Uterus (tissue), 3 donors: ENCODE measurements at regions not wholly inside any gene's neighbourhood (a gene's known extent, or its start where the extent isn't known, plus 50 kb on each side); places are given as distances from the start of the nearest gene placed in this dataset.

Experiments used
- DNase-seq, 2 donors: peaks; one replicate each; pipeline ENCODE4 v3.0.0-alpha.2; 2019 to 2020
- H3K27ac ChIP-seq, 2 donors: fragments of 200-600 bp; sonication (generic); 1 replicate in 1 of 2; 2 replicates in 1 of 2; pipeline ENCODE4 v1.5.1; 2016 to 2018
- H3K27me3 ChIP-seq, 2 donors: fragments of 200-600 bp; sonication (generic); one replicate each; pipeline ENCODE4 v1.5.1; 2018 to 2019; ENCODE audit warnings: control low read depth in 1 of 2
- H3K36me3 ChIP-seq, 2 donors: fragments of 200-600 bp; sonication (generic); one replicate each; pipeline ENCODE4 v1.5.1; 2019; ENCODE audit warnings: control low read depth in 1 of 2
- H3K4me1 ChIP-seq, 2 donors: fragments of 200-600 bp; sonication (generic); one replicate each; pipeline ENCODE4 v1.5.1; 2018 to 2019; ENCODE audit warnings: control low read depth in 1 of 2
- H3K4me3 ChIP-seq, 2 donors: fragments of 200-600 bp; sonication (generic); 1 replicate in 1 of 2; 2 replicates in 1 of 2; pipeline ENCODE4 v1.5.1; 2018 to 2019; ENCODE audit warnings: mild to moderate bottlenecking in 1 of 2
- H3K9me3 ChIP-seq, 2 donors: fragments of 200-600 bp; sonication (generic); one replicate each; pipeline ENCODE4 v1.5.1; 2019; ENCODE audit warnings: control low read depth in 1 of 2
- POLR2A ChIP-seq, 2 donors: fragments of 450-650 bp; IDR thresholded peaks; one replicate each; pipeline ENCODE4 v1.6.1; 2016; ENCODE audit warnings: antibody characterized with exemption in 2 of 2, mild to moderate bottlenecking in 1 of 2, moderate library complexity in 1 of 2
- intact Hi-C: fragments of 100-400 bp; cut with DNase I; formaldehyde crosslinking; loops from one replicate; pipeline ENCODE4 v1.15.1; 2023; ENCODE audit warnings: low total_unique reads
- TF ChIP-seq, protein P1 (sequence below), 4 experiments: fragments of 200-600 bp in 2 of 4; fragments of 450-650 bp in 2 of 4; sonication (generic) in 2 of 4; IDR thresholded peaks; one replicate each; pipeline ENCODE4 v1.5.1; 2016 to 2019; ENCODE audit warnings: antibody characterized with exemption in 4 of 4, mild to moderate bottlenecking in 2 of 4, moderate library complexity in 1 of 4
- donor health status: DM: yes; HTN: yes; CAD: no.

DNA sequence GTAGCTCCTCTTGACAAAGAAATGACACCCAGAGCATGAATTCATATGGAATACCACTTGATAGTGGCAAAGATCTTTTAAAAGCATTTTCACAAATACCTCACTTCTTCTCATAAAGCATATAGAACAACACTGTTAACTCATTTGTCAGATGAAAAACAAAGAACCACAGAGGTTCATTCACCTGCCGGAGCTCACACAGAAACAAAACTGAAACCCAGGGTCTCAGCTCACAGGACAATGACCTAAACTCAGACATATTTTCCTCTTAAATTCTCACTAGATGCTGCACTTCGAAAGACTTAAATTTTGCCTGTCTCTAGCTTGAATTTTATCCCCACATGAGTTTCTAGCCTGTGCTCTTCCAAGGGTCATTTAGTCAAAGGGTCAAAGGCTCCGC lies 339.0 kb downstream of the KCNN2 start:
- H3K9me3 ChIP-seq = no peaks in the 10 kb centered on the region
- no peak overlapping the region for H3K27ac ChIP-seq
- no peak for TF ChIP-seq POLR2A (IDR thresholded peaks at IDR 0.05)
- TF ChIP-seq, protein P1, sequence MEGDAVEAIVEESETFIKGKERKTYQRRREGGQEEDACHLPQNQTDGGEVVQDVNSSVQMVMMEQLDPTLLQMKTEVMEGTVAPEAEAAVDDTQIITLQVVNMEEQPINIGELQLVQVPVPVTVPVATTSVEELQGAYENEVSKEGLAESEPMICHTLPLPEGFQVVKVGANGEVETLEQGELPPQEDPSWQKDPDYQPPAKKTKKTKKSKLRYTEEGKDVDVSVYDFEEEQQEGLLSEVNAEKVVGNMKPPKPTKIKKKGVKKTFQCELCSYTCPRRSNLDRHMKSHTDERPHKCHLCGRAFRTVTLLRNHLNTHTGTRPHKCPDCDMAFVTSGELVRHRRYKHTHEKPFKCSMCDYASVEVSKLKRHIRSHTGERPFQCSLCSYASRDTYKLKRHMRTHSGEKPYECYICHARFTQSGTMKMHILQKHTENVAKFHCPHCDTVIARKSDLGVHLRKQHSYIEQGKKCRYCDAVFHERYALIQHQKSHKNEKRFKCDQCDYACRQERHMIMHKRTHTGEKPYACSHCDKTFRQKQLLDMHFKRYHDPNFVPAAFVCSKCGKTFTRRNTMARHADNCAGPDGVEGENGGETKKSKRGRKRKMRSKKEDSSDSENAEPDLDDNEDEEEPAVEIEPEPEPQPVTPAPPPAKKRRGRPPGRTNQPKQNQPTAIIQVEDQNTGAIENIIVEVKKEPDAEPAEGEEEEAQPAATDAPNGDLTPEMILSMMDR (IDR thresholded peaks at IDR 0.05) = no peak
- no peak for DNase-seq
- no peaks in the 10 kb centered on the region for H3K36me3 ChIP-seq
- no peaks in the 10 kb centered on the region for H3K4me1 ChIP-seq
- intact Hi-C loops = no loop called here
- H3K4me3 ChIP-seq = no peak overlapping the region
- no peaks in the 10 kb centered on the region for H3K27me3 ChIP-seq

DNA sequence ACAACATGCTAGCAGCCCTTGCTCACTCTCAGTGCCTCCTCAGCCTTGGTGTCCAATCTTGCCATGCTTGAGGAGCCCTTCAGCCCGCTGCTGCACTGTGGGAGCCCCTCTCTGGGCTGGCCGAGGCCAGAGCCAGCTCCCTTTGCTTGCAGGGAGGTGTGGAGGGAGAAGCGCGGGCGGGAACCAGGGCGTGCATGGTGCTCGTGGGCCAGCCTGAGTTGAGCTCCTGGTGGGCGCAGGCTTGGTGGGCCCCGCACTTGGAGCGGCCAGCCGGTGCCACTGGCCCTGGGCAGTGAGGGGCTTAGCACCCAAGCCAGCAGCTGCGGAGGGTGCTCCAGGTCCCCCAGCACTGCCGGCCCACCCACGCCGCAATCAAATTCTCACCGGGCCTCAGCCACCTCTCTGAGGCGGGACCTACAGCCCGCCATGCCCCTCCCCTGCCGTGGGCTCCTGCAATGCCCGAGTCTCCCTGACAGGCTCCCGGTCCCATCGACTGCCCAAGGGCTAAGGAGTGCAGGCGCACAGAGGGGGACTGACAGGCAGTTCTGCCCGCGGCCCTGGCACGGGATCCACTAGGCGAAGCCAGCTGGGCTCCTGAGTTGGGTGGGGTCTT lies 333.5 kb downstream of the KCNN2 start:
- Histone ChIP-seq H3K27me3 (no peaks in the 10 kb centered on the region), H3K36me3 (no peaks in the 10 kb centered on the region), H3K4me3 (no peak overlapping the region), H3K27ac (no peak overlapping the region), H3K4me1 (no peaks in the 10 kb centered on the region), H3K9me3 (no peaks in the 10 kb centered on the region)
- intact Hi-C loops = no loop called here
- TF ChIP-seq, protein P1 (IDR thresholded peaks at IDR 0.05) = no peak
- no peak for TF ChIP-seq POLR2A (IDR thresholded peaks at IDR 0.05)
- no peak for DNase-seq

DNA sequence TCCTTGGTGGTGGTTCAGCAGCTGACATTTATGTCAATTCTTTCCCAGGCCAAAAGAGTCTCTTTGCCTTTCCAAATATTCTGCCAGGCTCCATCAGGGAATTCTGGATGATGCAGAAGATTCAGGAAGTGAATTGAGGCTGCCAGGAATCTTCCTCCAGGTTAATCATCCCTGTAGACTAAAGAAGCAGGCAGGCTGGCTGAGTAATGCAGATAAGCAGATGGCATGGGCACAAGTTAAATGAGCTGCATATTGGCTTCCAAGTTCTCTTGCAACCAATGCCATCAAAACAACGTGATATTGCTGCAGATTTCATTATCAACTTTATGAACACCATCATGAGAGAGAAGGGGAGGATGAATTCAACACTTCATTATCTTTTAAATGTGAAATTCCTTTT lies 324.5 kb downstream of the KCNN2 start:
- H3K27me3 ChIP-seq = no peaks in the 10 kb centered on the region
- no peaks in the 10 kb centered on the region for H3K9me3 ChIP-seq
- H3K36me3 ChIP-seq = no peaks in the 10 kb centered on the region
- intact Hi-C loops = no loop called here
- no peak for DNase-seq
- no peak overlapping the region for H3K27ac ChIP-seq
- TF ChIP-seq, protein P1 (IDR thresholded peaks at IDR 0.05) = no peak
- TF ChIP-seq POLR2A (IDR thresholded peaks at IDR 0.05) = no peak
- no peak overlapping the region for H3K4me3 ChIP-seq
- H3K4me1 ChIP-seq = no peaks in the 10 kb centered on the region

DNA sequence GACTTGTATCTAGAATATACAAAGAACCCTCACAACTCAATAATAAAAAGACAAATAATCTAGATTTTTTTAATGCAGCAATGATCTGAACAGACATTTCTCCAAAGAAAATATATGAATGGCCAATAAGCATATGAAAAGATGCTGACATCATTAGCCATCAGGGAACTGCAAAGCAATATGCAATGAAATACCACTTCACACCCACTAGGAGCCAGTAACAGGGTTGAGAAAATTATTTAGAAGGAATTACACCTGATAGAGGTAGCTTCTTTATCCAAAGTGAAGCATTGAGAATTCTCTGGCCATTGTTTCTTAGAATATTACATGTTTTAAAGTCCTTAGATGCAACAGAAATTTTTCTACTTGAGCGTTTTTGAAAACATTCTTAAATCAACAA lies 316.9 kb downstream of the KCNN2 start:
- no peaks in the 10 kb centered on the region for H3K27me3 ChIP-seq
- TF ChIP-seq, protein P1 (IDR thresholded peaks at IDR 0.05) = no peak
- H3K9me3 ChIP-seq = no peaks in the 10 kb centered on the region
- H3K4me3 ChIP-seq = no peak overlapping the region
- DNase-seq = no peak
- H3K36me3 ChIP-seq = no peaks in the 10 kb centered on the region
- intact Hi-C loops = no loop called here
- H3K4me1 ChIP-seq = no peaks in the 10 kb centered on the region
- H3K27ac ChIP-seq = no peak overlapping the region

DNA sequence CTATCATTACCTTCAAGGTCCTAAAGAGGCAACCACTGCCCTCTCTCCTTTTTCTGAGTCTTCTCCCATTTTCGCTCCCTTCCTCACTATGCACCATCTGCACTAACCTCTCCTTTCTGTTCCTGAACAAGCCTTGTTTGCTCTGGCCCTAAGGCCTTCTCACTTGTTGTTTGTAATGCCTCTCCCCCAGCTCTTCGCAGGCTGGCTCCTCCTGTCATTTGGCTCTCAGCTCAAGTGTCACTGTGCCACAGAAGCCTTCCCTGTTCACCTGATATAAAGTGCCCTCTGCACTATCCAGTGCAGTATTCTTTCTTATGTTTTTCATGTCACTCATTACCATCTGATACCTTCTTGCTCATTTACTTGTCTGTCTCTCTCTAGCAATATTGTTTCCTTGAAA lies 303.7 kb downstream of the KCNN2 start:
- Histone ChIP-seq H3K27me3 (no peaks in the 10 kb centered on the region), H3K4me3 (no peak overlapping the region), H3K27ac (no peak overlapping the region), H3K9me3 (no peaks in the 10 kb centered on the region), H3K36me3 (no peaks in the 10 kb centered on the region), H3K4me1 (no peaks in the 10 kb centered on the region)
- intact Hi-C loops = no loop called here
- TF ChIP-seq POLR2A (IDR thresholded peaks at IDR 0.05) = no peak
- TF ChIP-seq, protein P1 (IDR thresholded peaks at IDR 0.05) = no peak
- no peak for DNase-seq
